WTC11 (cell line): ENCODE measurements at regions not wholly inside any gene's neighbourhood (a gene's known extent, or its start where the extent isn't known, plus 50 kb on each side); places are given as distances from the start of the nearest gene placed in this dataset.
A peak's percentile ranks its signal among the peaks of the same experiment; 100 is the strongest.

ENCODE experiments used
- ATAC-seq: fragments of 200-7000 bp; cut with Tn5 transposase; 2 replicates; pipeline ENCODE4 v1.10.0; 2021; ENCODE audit warnings: mild to moderate bottlenecking, moderate library complexity
- CTCF ChIA-PET: fragments of 300-600 bp; sonication (Branson Sonifier 250); formaldehyde crosslinking; loops from one replicate; lab custom pipeline; 2021; ENCODE audit warnings: antibody characterized with exemption; lab: Charles Lee
- POLR2A ChIA-PET: fragments of 350-600 bp; sonication (Branson Sonifier 250); formaldehyde crosslinking; loops from one replicate; lab custom pipeline; 2021; ENCODE audit warnings: antibody characterized with exemption; lab: Charles Lee
- DNase-seq: peaks from one replicate; pipeline ENCODE4 v3.0.0; 2021; ENCODE audit warnings: low spot score
- H3K27ac Mint-ChIP-seq: 2 replicates; pipeline ENCODE4 v1.8.0; 2021; ENCODE audit warnings: mixed read lengths
- H3K27me3 Mint-ChIP-seq: 2 replicates; pipeline ENCODE4 v1.8.0; 2021; ENCODE audit warnings: low read depth, mild to moderate bottlenecking, moderate library complexity, mixed read lengths
- H3K36me3 Mint-ChIP-seq: 2 replicates; pipeline ENCODE4 v1.8.0; 2021; ENCODE audit warnings: mixed read lengths
- H3K4me1 Mint-ChIP-seq: 2 replicates; pipeline ENCODE4 v1.8.0; 2022; ENCODE audit warnings: mixed read lengths
- H3K4me3 Mint-ChIP-seq: 2 replicates; pipeline ENCODE4 v1.8.0; 2021; ENCODE audit warnings: mild to moderate bottlenecking, moderate library complexity, mixed read lengths
- H3K9me3 Mint-ChIP-seq: 2 replicates; pipeline ENCODE4 v1.8.0; 2021; ENCODE audit warnings: mixed read lengths
- CTCF ChIP-seq: fragments of 200-600 bp; IDR thresholded peaks from 2 replicates; pipeline ENCODE4 v1.8.0; 2022; ENCODE audit warnings: antibody characterized with exemption
- ETV6 ChIP-seq: sonication (generic); formaldehyde crosslinking; IDR thresholded peaks from 2 replicates; pipeline ENCODE4 v1.8.1; 2022; ENCODE audit warnings: mild to moderate bottlenecking, missing genetic modification reagents
- GTF2I ChIP-seq: fragments of 250-450 bp; sonication (Bioruptor Pico); conservative IDR thresholded peaks from 2 replicates; pipeline ENCODE4 v1.4.0; 2021; ENCODE audit warnings: mild to moderate bottlenecking
- IRF2 ChIP-seq: sonication (generic); formaldehyde crosslinking; IDR thresholded peaks from 2 replicates; pipeline ENCODE4 v1.8.0; 2022; ENCODE audit warnings: low read depth, missing genetic modification reagents, borderline replicate concordance
- JUN ChIP-seq: sonication (generic); formaldehyde crosslinking; IDR thresholded peaks from 2 replicates; pipeline ENCODE4 v1.8.0; 2023; ENCODE audit warnings: mild to moderate bottlenecking, missing genetic modification reagents
- MAX ChIP-seq: sonication (generic); formaldehyde crosslinking; IDR thresholded peaks from 2 replicates; pipeline ENCODE4 v1.8.0; 2022; ENCODE audit warnings: mild to moderate bottlenecking, missing genetic modification reagents
- NFATC4 ChIP-seq: fragments of 250-450 bp; sonication (Bioruptor Pico); IDR thresholded peaks from 2 replicates; pipeline ENCODE4 v1.9.0; 2021; ENCODE audit warnings: mild to moderate bottlenecking
- NFYB ChIP-seq: sonication (generic); formaldehyde crosslinking; conservative IDR thresholded peaks from 2 replicates; pipeline ENCODE4 v1.8.0; 2022; ENCODE audit warnings: low read depth, missing genetic modification reagents
- NR2C2 ChIP-seq: sonication (generic); formaldehyde crosslinking; IDR thresholded peaks from 2 replicates; pipeline ENCODE4 v1.8.0; 2022; ENCODE audit warnings: mild to moderate bottlenecking, missing genetic modification reagents
- PRDM15 ChIP-seq: sonication (generic); formaldehyde crosslinking; IDR thresholded peaks from 2 replicates; pipeline ENCODE4 v1.8.0; 2022; ENCODE audit warnings: missing genetic modification reagents
- SMAD3 ChIP-seq: sonication (generic); formaldehyde crosslinking; IDR thresholded peaks from 2 replicates; pipeline ENCODE4 v1.8.0; 2022; ENCODE audit warnings: missing genetic modification reagents, mild to moderate bottlenecking, borderline replicate concordance
- SP1 ChIP-seq: sonication (generic); formaldehyde crosslinking; conservative IDR thresholded peaks from 2 replicates; pipeline ENCODE4 v1.8.1; 2022; ENCODE audit warnings: missing genetic modification reagents
- TP53 ChIP-seq: sonication (generic); formaldehyde crosslinking; IDR thresholded peaks from 2 replicates; pipeline ENCODE4 v1.8.1; 2023; ENCODE audit warnings: mild to moderate bottlenecking, missing genetic modification reagents
- ZNF121 ChIP-seq: sonication (generic); formaldehyde crosslinking; IDR thresholded peaks from 2 replicates; pipeline ENCODE4 v1.8.0; 2023; ENCODE audit warnings: missing genetic modification reagents
- ZNF138 ChIP-seq: sonication (generic); formaldehyde crosslinking; conservative IDR thresholded peaks from 2 replicates; pipeline ENCODE4 v1.8.1; 2022; ENCODE audit warnings: mild to moderate bottlenecking, moderate library complexity, missing genetic modification reagents
- TF ChIP-seq, protein P1 (sequence below): fragments of 250-450 bp; sonication (Bioruptor Pico); conservative IDR thresholded peaks from 2 replicates; pipeline ENCODE4 v1.9.0; 2021; ENCODE audit warnings: mild to moderate bottlenecking
- TF ChIP-seq, protein P2 (sequence below): sonication (generic); formaldehyde crosslinking; IDR thresholded peaks from 2 replicates; pipeline ENCODE4 v1.8.1; 2023; ENCODE audit warnings: mild to moderate bottlenecking, moderate library complexity, missing genetic modification reagents
- TF ChIP-seq, protein P3 (sequence below): sonication (generic); formaldehyde crosslinking; IDR thresholded peaks from 2 replicates; pipeline ENCODE4 v1.8.1; 2023; ENCODE audit warnings: mild to moderate bottlenecking, missing genetic modification reagents, moderate library complexity
- TF ChIP-seq, protein P4 (sequence below): fragments of 250-450 bp; sonication (Bioruptor Pico); IDR thresholded peaks from 2 replicates; pipeline ENCODE4 v2.1.2; 2022; ENCODE audit warnings: mild to moderate bottlenecking, moderate library complexity

GRCh38 chr10:78196964-78197363, 163.3 kb downstream of the RPS24 start:
- CTCF ChIA-PET: no interaction called here
- Mint-ChIP-seq H3K36me3 (peaks cover 7% of the 10 kb centered on the region), H3K4me3 (no peak overlapping the region), H3K4me1 (no peaks in the 10 kb centered on the region), H3K27ac (no peak overlapping the region)
- POLR2A ChIA-PET: no interaction called here
- no peak for ATAC-seq
- TF ChIP-seq TP53 (CRISPR knock-in tag): no peak
- no peak for TF ChIP-seq IRF2
- TF ChIP-seq NFYB (CRISPR knock-in tag): no peak
- no peak for TF ChIP-seq SMAD3
- no peak for TF ChIP-seq SP1
- no peak for TF ChIP-seq PRDM15
- TF ChIP-seq, all 79 proteins: peak for 0
- H3K9me3 Mint-ChIP-seq: peaks cover 18% of the 10 kb centered on the region
- no peaks in the 10 kb centered on the region; the same call in 1 of the 2 replicates for H3K27me3 Mint-ChIP-seq
- no peak for DNase-seq

DNA sequence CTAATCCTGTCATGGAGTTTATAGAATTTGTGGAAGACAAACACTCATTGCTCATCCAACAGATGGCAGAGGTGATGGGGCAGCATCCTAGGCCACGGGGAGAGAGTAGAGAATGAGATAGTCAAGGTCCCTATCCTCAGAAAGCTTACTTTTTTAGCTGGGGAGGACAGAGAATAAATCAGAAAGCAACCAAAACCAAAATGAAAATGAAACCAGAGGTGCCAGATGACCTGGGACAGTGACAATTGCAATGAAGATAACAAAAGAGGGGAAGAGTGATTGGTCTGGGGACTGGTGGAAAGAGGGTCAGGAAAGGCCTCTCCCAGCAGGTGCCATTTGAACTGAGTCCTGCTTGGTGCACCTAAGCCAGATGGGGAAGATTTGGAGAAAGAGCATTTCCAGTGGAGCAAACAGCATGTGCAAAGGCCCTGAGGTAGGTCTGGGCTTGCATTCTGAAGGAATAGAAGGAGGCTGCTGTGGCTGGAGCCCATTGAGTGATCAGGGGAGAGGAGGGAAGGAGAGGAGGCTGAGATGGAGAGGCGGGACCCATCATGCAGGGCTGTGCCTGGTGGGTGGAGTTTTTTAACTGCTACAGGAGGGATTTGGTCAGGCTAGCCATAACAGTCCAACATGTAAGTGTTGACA, 164.1 kb downstream of the RPS24 start:
- Mint-ChIP-seq H3K9me3 (peaks cover 12% of the 10 kb centered on the region), H3K4me1 (no peaks in the 10 kb centered on the region), H3K36me3 (peaks cover 7% of the 10 kb centered on the region), H3K27ac (no peak overlapping the region), H3K27me3 (no peaks in the 10 kb centered on the region)
- DNase-seq (no peak), ATAC-seq (no peak)
- CTCF ChIA-PET: no interaction called here
- TF ChIP-seq NR2C2 (CRISPR knock-in tag) (no peak), ZNF121 (no peak), ETV6 (CRISPR knock-in tag) (no peak), CTCF (no peak), GTF2I (CRISPR knock-in tag) (0 out of 2 replicates have a peak, but pooled peaks have one; percentile 40)
- TF ChIP-seq, protein P1, sequence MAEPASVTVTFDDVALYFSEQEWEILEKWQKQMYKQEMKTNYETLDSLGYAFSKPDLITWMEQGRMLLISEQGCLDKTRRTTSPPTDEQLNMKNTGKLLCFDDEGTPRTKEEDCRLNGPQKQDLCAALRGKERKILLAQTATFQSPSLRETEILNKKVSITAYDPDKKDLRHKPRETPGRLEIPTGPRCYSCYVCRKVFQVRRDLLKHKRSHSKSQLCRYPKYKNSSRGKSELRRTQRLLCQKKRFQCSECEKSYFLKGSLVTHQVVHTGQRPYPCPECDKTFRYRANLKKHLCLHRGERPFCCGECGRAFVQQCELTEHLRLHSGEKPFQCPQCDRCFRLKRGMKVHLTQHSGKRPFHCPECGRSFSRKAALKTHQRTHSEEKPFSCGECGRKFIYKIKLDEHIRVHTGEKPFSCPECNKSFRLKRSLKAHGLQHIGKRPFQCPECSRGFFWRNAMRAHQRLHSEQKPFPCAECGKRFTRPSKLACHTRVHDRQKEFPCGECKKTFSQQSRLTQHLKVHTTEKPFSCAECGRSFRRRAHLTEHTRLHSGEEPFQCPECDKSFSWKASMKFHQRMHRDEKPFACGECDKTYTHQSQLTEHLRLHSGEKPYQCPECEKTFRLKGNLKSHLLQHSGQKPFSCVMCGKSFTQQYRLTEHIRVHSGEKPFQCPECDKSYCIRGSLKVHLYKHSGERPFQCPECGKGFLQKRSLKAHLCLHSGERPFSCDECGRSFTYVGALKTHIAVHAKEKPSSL (CRISPR knock-in tag): no peak
- TF ChIP-seq, all 79 proteins: peak for 1
- POLR2A ChIA-PET: no interaction called here
- no peak overlapping the region for H3K4me3 Mint-ChIP-seq

- H3K27me3 Mint-ChIP-seq: no peaks in the 10 kb centered on the region
- H3K9me3 Mint-ChIP-seq: no peaks in the 10 kb centered on the region
- no peak for ATAC-seq
- H3K4me1 Mint-ChIP-seq: no peaks in the 10 kb centered on the region
- DNase-seq: no peak
- ChIA-PET CTCF (interaction anchor here (0.6 to 1.0 kb wide), 3 partner anchors 42 to 487 kb away, joined by 3 to 4 read pairs (median 3); no protein-coding TSS in a partner anchor), POLR2A (interaction anchor here (0.6 kb wide), 1 partner anchor 156 kb away, joined by 4 read pairs; no protein-coding TSS in a partner anchor)
- H3K27ac Mint-ChIP-seq: no peak overlapping the region
- H3K36me3 Mint-ChIP-seq: no peaks in the 10 kb centered on the region
- H3K4me3 Mint-ChIP-seq: no peak overlapping the region
- TF ChIP-seq ZNF138 (CRISPR knock-in tag) (no peak), ETV6 (CRISPR knock-in tag) (no peak), JUN (no peak), MAX (CRISPR knock-in tag) (no peak), NFATC4 (CRISPR knock-in tag) (no peak)
- TF ChIP-seq, protein P2, sequence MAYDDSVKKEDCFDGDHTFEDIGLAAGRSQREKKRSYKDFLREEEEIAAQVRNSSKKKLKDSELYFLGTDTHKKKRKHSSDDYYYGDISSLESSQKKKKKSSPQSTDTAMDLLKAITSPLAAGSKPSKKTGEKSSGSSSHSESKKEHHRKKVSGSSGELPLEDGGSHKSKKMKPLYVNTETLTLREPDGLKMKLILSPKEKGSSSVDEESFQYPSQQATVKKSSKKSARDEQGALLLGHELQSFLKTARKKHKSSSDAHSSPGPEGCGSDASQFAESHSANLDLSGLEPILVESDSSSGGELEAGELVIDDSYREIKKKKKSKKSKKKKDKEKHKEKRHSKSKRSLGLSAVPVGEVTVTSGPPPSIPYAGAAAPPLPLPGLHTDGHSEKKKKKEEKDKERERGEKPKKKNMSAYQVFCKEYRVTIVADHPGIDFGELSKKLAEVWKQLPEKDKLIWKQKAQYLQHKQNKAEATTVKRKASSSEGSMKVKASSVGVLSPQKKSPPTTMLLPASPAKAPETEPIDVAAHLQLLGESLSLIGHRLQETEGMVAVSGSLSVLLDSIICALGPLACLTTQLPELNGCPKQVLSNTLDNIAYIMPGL: no peak
- TF ChIP-seq, protein P3, sequence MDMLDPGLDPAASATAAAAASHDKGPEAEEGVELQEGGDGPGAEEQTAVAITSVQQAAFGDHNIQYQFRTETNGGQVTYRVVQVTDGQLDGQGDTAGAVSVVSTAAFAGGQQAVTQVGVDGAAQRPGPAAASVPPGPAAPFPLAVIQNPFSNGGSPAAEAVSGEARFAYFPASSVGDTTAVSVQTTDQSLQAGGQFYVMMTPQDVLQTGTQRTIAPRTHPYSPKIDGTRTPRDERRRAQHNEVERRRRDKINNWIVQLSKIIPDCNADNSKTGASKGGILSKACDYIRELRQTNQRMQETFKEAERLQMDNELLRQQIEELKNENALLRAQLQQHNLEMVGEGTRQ (CRISPR knock-in tag): no peak
- TF ChIP-seq, protein P4, sequence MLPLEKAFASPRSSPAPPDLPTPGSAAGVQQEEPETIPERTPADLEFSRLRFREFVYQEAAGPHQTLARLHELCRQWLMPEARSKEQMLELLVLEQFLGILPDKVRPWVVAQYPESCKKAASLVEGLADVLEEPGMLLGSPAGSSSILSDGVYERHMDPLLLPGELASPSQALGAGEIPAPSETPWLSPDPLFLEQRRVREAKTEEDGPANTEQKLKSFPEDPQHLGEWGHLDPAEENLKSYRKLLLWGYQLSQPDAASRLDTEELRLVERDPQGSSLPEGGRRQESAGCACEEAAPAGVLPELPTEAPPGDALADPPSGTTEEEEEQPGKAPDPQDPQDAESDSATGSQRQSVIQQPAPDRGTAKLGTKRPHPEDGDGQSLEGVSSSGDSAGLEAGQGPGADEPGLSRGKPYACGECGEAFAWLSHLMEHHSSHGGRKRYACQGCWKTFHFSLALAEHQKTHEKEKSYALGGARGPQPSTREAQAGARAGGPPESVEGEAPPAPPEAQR (CRISPR knock-in tag): no peak
Observed at GRCh38 chr10:78199005-78199725, 165.5 kb downstream of the RPS24 start.
